22Rv1 (cell line): ENCODE measurements at regions not wholly inside any gene's neighbourhood (a gene's known extent, or its start where the extent isn't known, plus 50 kb on each side); places are given as distances from the start of the nearest gene placed in this dataset.

Experiments used
- H3K27ac ChIP-seq: fragments of 450-650 bp; 2 replicates; pipeline ENCODE4 v1.5.1; 2017
- ZFX ChIP-seq: fragments of 450-650 bp; IDR thresholded peaks from 2 replicates; pipeline ENCODE4 v1.6.1; 2017; ENCODE audit warnings: antibody characterized with exemption, borderline replicate concordance
- TF ChIP-seq, protein P1 (sequence below): fragments of 450-650 bp; IDR thresholded peaks from 2 replicates; pipeline ENCODE4 v1.5.1; 2017; ENCODE audit warnings: mild to moderate bottlenecking

DNA sequence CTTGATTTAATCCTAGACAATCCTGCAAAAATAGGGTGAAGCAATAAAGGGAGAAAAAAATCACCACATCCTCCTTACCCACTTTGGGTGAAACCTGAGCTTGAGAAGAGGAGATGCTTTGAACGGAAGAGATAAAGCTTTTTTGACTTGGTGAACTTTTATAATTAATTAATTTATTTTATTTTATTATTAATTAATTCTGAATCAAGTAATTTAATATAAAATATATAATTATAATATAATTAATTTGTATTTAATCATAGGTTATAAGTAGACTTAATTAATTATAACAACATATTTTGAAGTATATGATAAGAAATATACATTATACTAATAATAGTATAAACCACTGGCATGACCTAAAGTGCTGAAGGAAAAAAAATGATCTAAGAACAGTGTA is 2164.8 kb downstream of the LRRC4C start:
- TF ChIP-seq, protein P1, sequence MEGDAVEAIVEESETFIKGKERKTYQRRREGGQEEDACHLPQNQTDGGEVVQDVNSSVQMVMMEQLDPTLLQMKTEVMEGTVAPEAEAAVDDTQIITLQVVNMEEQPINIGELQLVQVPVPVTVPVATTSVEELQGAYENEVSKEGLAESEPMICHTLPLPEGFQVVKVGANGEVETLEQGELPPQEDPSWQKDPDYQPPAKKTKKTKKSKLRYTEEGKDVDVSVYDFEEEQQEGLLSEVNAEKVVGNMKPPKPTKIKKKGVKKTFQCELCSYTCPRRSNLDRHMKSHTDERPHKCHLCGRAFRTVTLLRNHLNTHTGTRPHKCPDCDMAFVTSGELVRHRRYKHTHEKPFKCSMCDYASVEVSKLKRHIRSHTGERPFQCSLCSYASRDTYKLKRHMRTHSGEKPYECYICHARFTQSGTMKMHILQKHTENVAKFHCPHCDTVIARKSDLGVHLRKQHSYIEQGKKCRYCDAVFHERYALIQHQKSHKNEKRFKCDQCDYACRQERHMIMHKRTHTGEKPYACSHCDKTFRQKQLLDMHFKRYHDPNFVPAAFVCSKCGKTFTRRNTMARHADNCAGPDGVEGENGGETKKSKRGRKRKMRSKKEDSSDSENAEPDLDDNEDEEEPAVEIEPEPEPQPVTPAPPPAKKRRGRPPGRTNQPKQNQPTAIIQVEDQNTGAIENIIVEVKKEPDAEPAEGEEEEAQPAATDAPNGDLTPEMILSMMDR: no peak
- no peak for TF ChIP-seq ZFX
- H3K27ac ChIP-seq: no peak overlapping the region

- H3K27ac ChIP-seq: no peak overlapping the region
- TF ChIP-seq ZFX: no peak
- TF ChIP-seq, protein P1: no peak
Measured at GRCh38 chr11:39288011-39288410, 2171.4 kb downstream of the LRRC4C start.

- TF ChIP-seq ZFX: no peak
- TF ChIP-seq, protein P1: no peak
- no peak overlapping the region for H3K27ac ChIP-seq
Measured at GRCh38 chr11:39268176-39268690, 2191.2 kb downstream of the LRRC4C start.

- TF ChIP-seq, protein P1: no peak
- TF ChIP-seq ZFX: no peak
- H3K27ac ChIP-seq: no peak overlapping the region
Measured at GRCh38 chr11:39255648-39256047, 2203.8 kb downstream of the LRRC4C start.

GRCh38 chr11:39249566-39250365 is 2209.7 kb downstream of the LRRC4C start:
- TF ChIP-seq, protein P1: no peak
- no peak for TF ChIP-seq ZFX

DNA sequence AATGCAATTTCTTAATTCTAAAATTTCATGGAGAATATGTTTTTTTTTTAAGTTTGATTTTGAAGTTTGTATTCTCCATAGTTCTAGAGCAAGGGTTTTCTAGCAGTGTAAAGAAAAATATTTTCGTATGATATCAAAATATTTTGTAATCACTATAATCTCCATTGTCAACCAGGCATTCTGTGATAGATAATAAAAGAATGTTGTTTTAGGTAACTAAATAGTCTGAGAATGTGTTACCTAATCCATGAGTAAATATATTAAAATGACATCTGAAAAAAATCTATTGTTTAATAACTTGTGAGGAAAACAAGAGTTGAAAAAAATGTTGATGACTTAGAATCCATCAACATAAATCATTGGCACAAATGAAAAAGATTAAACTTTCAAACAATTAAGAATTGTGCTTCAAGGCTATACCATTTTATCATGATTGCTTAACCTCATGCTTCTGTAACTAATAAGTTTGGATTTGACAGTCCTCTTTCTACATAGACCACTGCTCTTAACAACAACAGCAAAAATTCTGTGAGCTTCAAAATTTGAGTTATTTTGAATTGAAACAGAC is 2211.8 kb downstream of the LRRC4C start:
- TF ChIP-seq ZFX: no peak
- TF ChIP-seq, protein P1: no peak
- H3K27ac ChIP-seq: no peak overlapping the region

More at GRCh38 chr11:39249566-39250365, 2209.7 kb downstream of the LRRC4C start:
- no peak overlapping the region for H3K27ac ChIP-seq

DNA sequence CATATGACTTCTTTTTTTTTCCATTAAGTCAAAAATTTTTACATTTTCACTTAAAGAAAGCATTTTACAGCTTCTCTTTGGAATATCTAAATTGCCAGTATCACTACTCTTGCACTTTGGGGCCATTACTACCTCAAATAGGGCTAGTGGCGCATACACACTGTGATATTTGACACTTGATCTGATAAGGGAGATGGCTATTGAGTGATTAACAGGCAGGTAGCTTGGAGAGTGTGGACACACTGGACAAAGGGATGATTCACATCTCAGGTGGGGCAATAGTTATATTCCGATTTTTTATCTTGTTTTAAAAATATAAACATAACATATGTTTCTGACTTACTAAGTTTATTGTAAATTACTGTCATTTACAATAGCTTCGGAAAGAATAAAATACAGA is 2219.9 kb downstream of the LRRC4C start:
- H3K27ac ChIP-seq: no peak overlapping the region
- TF ChIP-seq, protein P1: no peak
- TF ChIP-seq ZFX: no peak
